HG03064 (cell line): ENCODE measurements at regions not wholly inside any gene's neighbourhood (a gene's known extent, or its start where the extent isn't known, plus 50 kb on each side); places are given as distances from the start of the nearest gene placed in this dataset.
A peak's percentile ranks its signal among the peaks of the same experiment; 100 is the strongest.
"Not testable (repeated sequence)": the region's sequence is repeated elsewhere in the genome, so short reads cannot be mapped to it uniquely, and the experiment has no call there.

Experiments
- ATAC-seq: cut with Tn5 transposase; IDR thresholded peaks from one replicate; pipeline ENCODE4 v1.9.1; 2021; ENCODE audit warnings: low read depth; ENCODE audit not compliant: unreplicated experiment

- no peak for ATAC-seq
These were observed 98.5 kb upstream of the MBIP start for GRCh38 chr14:36418937-36419336.

- not testable (repeated sequence) for ATAC-seq
These were observed 91.5 kb upstream of the MBIP start for GRCh38 chr14:36411951-36412350.

GRCh38 chr14:36408388-36408787, 88.0 kb upstream of the MBIP start:
- no peak for ATAC-seq

- no peak for ATAC-seq
These were observed 85.3 kb upstream of the MBIP start for GRCh38 chr14:36405589-36406274.

GRCh38 chr14:36402867-36403266, 82.4 kb upstream of the MBIP start:
- no peak for ATAC-seq

GRCh38 chr14:36398463-36399291, 78.2 kb upstream of the MBIP start:
- ATAC-seq = no peak

GRCh38 chr14:36397357-36397756, 76.9 kb upstream of the MBIP start:
- ATAC-seq = no peak

GRCh38 chr14:36396798-36397197, 76.4 kb upstream of the MBIP start:
- no peak for ATAC-seq

GRCh38 chr14:36394593-36394992, 74.2 kb upstream of the MBIP start:
- ATAC-seq = no peak

GRCh38 chr14:36390718-36391117, 70.3 kb upstream of the MBIP start:
- no peak for ATAC-seq

- no peak for ATAC-seq
These were observed 63.5 kb upstream of the MBIP start for GRCh38 chr14:36383767-36384431.

- peak; percentile 89 for ATAC-seq
These were observed 53.7 kb upstream of the MBIP start for GRCh38 chr14:36373982-36374673.
